ENCODE measurements at regions not wholly inside any gene's neighbourhood (a gene's known extent, or its start where the extent isn't known, plus 50 kb on each side); places are given as distances from the start of the nearest gene placed in this dataset.

DNA sequence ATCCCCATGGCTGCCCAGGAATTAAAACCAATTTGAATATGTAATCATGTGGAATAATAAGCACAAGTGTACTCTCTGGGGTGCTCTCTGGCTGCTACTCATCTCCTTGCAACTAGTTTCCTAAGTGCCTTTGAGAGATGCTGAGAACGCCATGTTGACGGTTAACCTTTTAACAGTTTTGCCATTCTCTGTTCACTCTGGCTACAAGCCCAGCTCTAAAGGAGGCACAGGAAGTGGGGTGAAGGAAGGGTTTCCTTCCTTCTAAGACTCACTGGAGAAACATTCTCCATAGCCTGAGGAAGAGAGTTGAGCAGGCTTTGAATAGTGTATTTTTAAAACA is 122.0 kb upstream of the ZC3H12C start:
- H4K8ac ChIP-seq (ENCODE audit: low read length): no peak overlapping the region
- H3K23ac ChIP-seq (ENCODE audit: low read length in 2 of 2): no peak overlapping the region
- H2AK5ac ChIP-seq (ENCODE audit: low read length, severe bottlenecking): no peak overlapping the region
- H3K36me3 ChIP-seq (ENCODE audit: control insufficient read depth in 1 of 2, insufficient read depth in 2 of 2, low read depth in 1 of 2, low read length in 2 of 2): no peaks in the 10 kb centered on the region
- H3K18ac ChIP-seq (ENCODE audit: low read depth in 1 of 2, low read length in 2 of 2): peak overlapping the region in 1 of 2 experiments; percentile 19
- no peak overlapping the region for H3K27ac ChIP-seq (ENCODE audit: low read length, poor library complexity, severe bottlenecking)
- no peak overlapping the region for H3K14ac ChIP-seq (ENCODE audit: low read length in 2 of 2)
- no peak overlapping the region for H3K4ac ChIP-seq (ENCODE audit: low read depth in 1 of 2, low read length in 2 of 2)
- H3K27me3 ChIP-seq (ENCODE audit: control insufficient read depth in 1 of 2, insufficient read depth in 1 of 2, low read length in 2 of 2): no peaks in the 10 kb centered on the region
- H3K79me1 ChIP-seq (replicated peaks; ENCODE audit: low read length, poor library complexity, severe bottlenecking): no peaks in the 10 kb centered on the region
- peaks cover 2% of the 10 kb centered on the region for H3K4me1 ChIP-seq (ENCODE audit: control insufficient read depth, insufficient read depth, low read depth, low read length)
- H2BK120ac ChIP-seq (ENCODE audit: low read depth, low read length): peak overlapping the region; percentile 3
- no peak overlapping the region for H3K9ac ChIP-seq (ENCODE audit: low read length)
- no peak overlapping the region for H3K4me3 ChIP-seq (ENCODE audit: insufficient read depth in 1 of 2, low read depth in 1 of 2, low read length in 2 of 2)
- no peaks in the 10 kb centered on the region for H3K9me3 ChIP-seq (ENCODE audit: control insufficient read depth, low read length)
- no peak overlapping the region for H2BK5ac ChIP-seq (ENCODE audit: low read depth, low read length, poor library complexity, severe bottlenecking)
- H2AFZ ChIP-seq (ENCODE audit: low read depth, low read length): no peak overlapping the region
- WGBS: 47% methylated on average over 2 of the region's 2 CpGs
- H4K91ac ChIP-seq (ENCODE audit: low read length): no peak overlapping the region
- H3K4me2 ChIP-seq (ENCODE audit: low read length, poor library complexity, severe bottlenecking): no peak overlapping the region
- peak overlapping the region in 1 of 2 experiments; percentile 5 for H2BK12ac ChIP-seq (ENCODE audit: low read length in 2 of 2)
- no peak overlapping the region for H2BK15ac ChIP-seq (ENCODE audit: low read depth, poor library complexity, severe bottlenecking)
- peak; percentile 65 for DNase-seq

DNA sequence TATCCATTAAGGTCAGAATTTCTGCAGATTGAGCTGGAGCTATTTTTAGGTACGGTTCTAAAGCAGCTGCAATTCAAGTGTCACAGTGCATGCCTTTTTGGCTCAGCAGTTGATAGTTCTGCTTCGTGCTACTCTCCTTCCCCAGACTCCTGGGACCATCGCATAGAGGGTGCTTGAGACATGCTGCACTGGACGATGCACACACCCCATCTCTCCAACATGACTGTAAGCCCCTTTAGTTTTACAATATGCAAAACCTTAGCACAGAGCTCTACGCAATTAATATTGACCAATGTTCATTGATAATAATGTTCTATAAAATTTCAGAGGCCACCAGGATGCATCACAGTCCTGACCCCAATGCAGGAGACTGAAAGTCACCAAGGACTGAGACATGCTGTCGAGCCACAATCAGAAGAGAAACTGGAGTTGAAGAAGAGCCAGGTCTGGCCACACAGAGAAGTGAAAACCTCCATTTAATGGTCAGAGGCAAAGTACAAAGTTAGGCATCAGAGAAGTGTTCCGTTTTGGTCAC is 120.9 kb upstream of the ZC3H12C start:
- no peak overlapping the region for H3K4me3 ChIP-seq (ENCODE audit: insufficient read depth in 1 of 2, low read depth in 1 of 2, low read length in 2 of 2)
- no peak overlapping the region for H3K27ac ChIP-seq (ENCODE audit: low read length, poor library complexity, severe bottlenecking)
- H3K79me1 ChIP-seq (replicated peaks; ENCODE audit: low read length, poor library complexity, severe bottlenecking): no peaks in the 10 kb centered on the region
- H3K4me2 ChIP-seq (ENCODE audit: low read length, poor library complexity, severe bottlenecking): no peak overlapping the region
- no peak overlapping the region for H4K8ac ChIP-seq (ENCODE audit: low read length)
- no peaks in the 10 kb centered on the region for H3K9me3 ChIP-seq (ENCODE audit: control insufficient read depth, low read length)
- H3K9ac ChIP-seq (ENCODE audit: low read length): no peak overlapping the region
- no peak overlapping the region for H2BK15ac ChIP-seq (ENCODE audit: low read depth, poor library complexity, severe bottlenecking)
- no peaks in the 10 kb centered on the region for H3K27me3 ChIP-seq (ENCODE audit: control insufficient read depth in 1 of 2, insufficient read depth in 1 of 2, low read length in 2 of 2)
- 79% methylated on average over 6 of the region's 7 CpGs for WGBS
- H2AFZ ChIP-seq (ENCODE audit: low read depth, low read length): no peak overlapping the region
- no peak overlapping the region for H3K4ac ChIP-seq (ENCODE audit: low read depth in 1 of 2, low read length in 2 of 2)
- H2BK12ac ChIP-seq (ENCODE audit: low read length in 2 of 2): peak overlapping the region in 1 of 2 experiments; percentile 57
- H4K91ac ChIP-seq (ENCODE audit: low read length): no peak overlapping the region
- H3K18ac ChIP-seq (ENCODE audit: low read depth in 1 of 2, low read length in 2 of 2): peak overlapping the region in 1 of 2 experiments; percentile 4
- no peak overlapping the region for H3K23ac ChIP-seq (ENCODE audit: low read length in 2 of 2)
- H3K4me1 ChIP-seq (ENCODE audit: control insufficient read depth, insufficient read depth, low read depth, low read length): peaks cover 2% of the 10 kb centered on the region
- H3K14ac ChIP-seq (ENCODE audit: low read length in 2 of 2): peak overlapping the region in 1 of 2 experiments; percentile 6
- no peak overlapping the region for H2BK5ac ChIP-seq (ENCODE audit: low read depth, low read length, poor library complexity, severe bottlenecking)
- DNase-seq: peak; percentile 26
- peak overlapping the region; percentile 46 for H2BK120ac ChIP-seq (ENCODE audit: low read depth, low read length)
- no peaks in the 10 kb centered on the region for H3K36me3 ChIP-seq (ENCODE audit: control insufficient read depth in 1 of 2, insufficient read depth in 2 of 2, low read depth in 1 of 2, low read length in 2 of 2)
- H2AK5ac ChIP-seq (ENCODE audit: low read length, severe bottlenecking): no peak overlapping the region

DNA sequence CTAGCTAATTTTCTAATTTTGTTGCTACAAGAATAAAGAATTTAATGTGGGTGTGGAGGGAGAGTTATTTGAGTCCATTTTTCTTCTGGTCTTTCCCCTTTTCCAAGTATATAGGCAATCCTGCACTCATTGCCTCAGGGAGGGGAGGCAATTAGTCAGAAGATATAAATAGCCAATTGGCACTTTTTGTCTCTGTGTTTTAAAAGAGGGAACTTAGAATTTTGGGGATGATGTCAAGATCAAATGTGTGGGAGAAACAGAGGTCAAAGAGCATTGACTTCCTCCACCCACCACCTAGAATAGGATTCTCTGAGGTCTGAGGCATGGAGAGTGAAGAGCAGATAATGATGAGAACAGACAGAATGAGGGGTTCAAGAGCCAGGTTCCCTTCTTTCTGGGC is 120.3 kb upstream of the ZC3H12C start:
- no peak for DNase-seq
- H3K23ac ChIP-seq (ENCODE audit: low read length in 2 of 2): no peak overlapping the region
- no peak overlapping the region for H3K18ac ChIP-seq (ENCODE audit: low read depth in 1 of 2, low read length in 2 of 2)
- no peak overlapping the region for H4K91ac ChIP-seq (ENCODE audit: low read length)
- H2BK5ac ChIP-seq (ENCODE audit: low read depth, low read length, poor library complexity, severe bottlenecking): no peak overlapping the region
- peak overlapping the region; percentile 13 for H2BK15ac ChIP-seq (ENCODE audit: low read depth, poor library complexity, severe bottlenecking)
- no peak overlapping the region for H3K14ac ChIP-seq (ENCODE audit: low read length in 2 of 2)
- no peaks in the 10 kb centered on the region for H3K27me3 ChIP-seq (ENCODE audit: control insufficient read depth in 1 of 2, insufficient read depth in 1 of 2, low read length in 2 of 2)
- no peak overlapping the region for H3K4ac ChIP-seq (ENCODE audit: low read depth in 1 of 2, low read length in 2 of 2)
- peaks cover 2% of the 10 kb centered on the region for H3K4me1 ChIP-seq (ENCODE audit: control insufficient read depth, insufficient read depth, low read depth, low read length)
- H3K79me1 ChIP-seq (replicated peaks; ENCODE audit: low read length, poor library complexity, severe bottlenecking): no peaks in the 10 kb centered on the region
- no peak overlapping the region for H2AK5ac ChIP-seq (ENCODE audit: low read length, severe bottlenecking)
- H3K4me2 ChIP-seq (ENCODE audit: low read length, poor library complexity, severe bottlenecking): no peak overlapping the region
- H2AFZ ChIP-seq (ENCODE audit: low read depth, low read length): no peak overlapping the region
- H3K27ac ChIP-seq (ENCODE audit: low read length, poor library complexity, severe bottlenecking): no peak overlapping the region
- H2BK12ac ChIP-seq (ENCODE audit: low read length in 2 of 2): peak overlapping the region in 1 of 2 experiments; percentile 25
- H3K4me3 ChIP-seq (ENCODE audit: insufficient read depth in 1 of 2, low read depth in 1 of 2, low read length in 2 of 2): no peak overlapping the region
- H3K9me3 ChIP-seq (ENCODE audit: control insufficient read depth, low read length): peaks cover 3% of the 10 kb centered on the region
- H4K8ac ChIP-seq (ENCODE audit: low read length): no peak overlapping the region
- H3K9ac ChIP-seq (ENCODE audit: low read length): no peak overlapping the region
- H2BK120ac ChIP-seq (ENCODE audit: low read depth, low read length): peak overlapping the region; percentile 64
- no peaks in the 10 kb centered on the region for H3K36me3 ChIP-seq (ENCODE audit: control insufficient read depth in 1 of 2, insufficient read depth in 2 of 2, low read depth in 1 of 2, low read length in 2 of 2)

DNA sequence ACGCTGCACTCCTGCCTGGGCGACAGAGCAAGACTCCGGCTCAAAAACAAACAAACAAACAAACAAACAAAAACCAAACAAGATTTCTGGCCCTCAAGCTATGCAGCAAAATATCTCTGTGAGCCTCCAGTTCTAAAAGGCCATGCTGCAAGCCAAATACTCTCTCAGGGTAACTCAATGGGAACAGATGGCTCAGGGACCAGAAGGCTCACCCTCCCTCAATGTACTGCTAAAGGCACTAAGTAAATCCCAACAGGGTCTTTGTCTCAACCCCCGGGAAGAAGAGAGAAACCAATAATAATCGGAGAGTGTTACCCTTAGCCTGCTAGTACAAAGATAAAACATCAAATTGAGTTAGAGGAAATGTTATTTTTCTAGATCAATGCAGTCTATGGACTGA is 119.7 kb upstream of the ZC3H12C start:
- WGBS: 100% methylated on average over 3 of the region's 5 CpGs
- Histone ChIP-seq H3K27ac (ENCODE audit: low read length, poor library complexity, severe bottlenecking) (no peak overlapping the region), H3K9ac (ENCODE audit: low read length) (no peak overlapping the region), H3K14ac (ENCODE audit: low read length in 2 of 2) (no peak overlapping the region), H3K4me2 (ENCODE audit: low read length, poor library complexity, severe bottlenecking) (no peak overlapping the region), H3K79me1 (replicated peaks; ENCODE audit: low read length, poor library complexity, severe bottlenecking) (no peaks in the 10 kb centered on the region), H2BK12ac (ENCODE audit: low read length in 2 of 2) (peak overlapping the region in 1 of 2 experiments; percentile 25), H3K18ac (ENCODE audit: low read depth in 1 of 2, low read length in 2 of 2) (no peak overlapping the region), H2AK5ac (ENCODE audit: low read length, severe bottlenecking) (no peak overlapping the region), H2BK15ac (ENCODE audit: low read depth, poor library complexity, severe bottlenecking) (peak overlapping the region; percentile 13), H3K9me3 (ENCODE audit: control insufficient read depth, low read length) (peaks cover 3% of the 10 kb centered on the region), H2BK5ac (ENCODE audit: low read depth, low read length, poor library complexity, severe bottlenecking) (no peak overlapping the region), H3K27me3 (ENCODE audit: control insufficient read depth in 1 of 2, insufficient read depth in 1 of 2, low read length in 2 of 2) (no peaks in the 10 kb centered on the region), H3K4ac (ENCODE audit: low read depth in 1 of 2, low read length in 2 of 2) (no peak overlapping the region), H2BK120ac (ENCODE audit: low read depth, low read length) (no peak overlapping the region), H3K36me3 (ENCODE audit: control insufficient read depth in 1 of 2, insufficient read depth in 2 of 2, low read depth in 1 of 2, low read length in 2 of 2) (no peaks in the 10 kb centered on the region), H4K91ac (ENCODE audit: low read length) (no peak overlapping the region), H2AFZ (ENCODE audit: low read depth, low read length) (no peak overlapping the region), H3K4me1 (ENCODE audit: control insufficient read depth, insufficient read depth, low read depth, low read length) (peaks cover 2% of the 10 kb centered on the region), H3K23ac (ENCODE audit: low read length in 2 of 2) (no peak overlapping the region), H3K4me3 (ENCODE audit: insufficient read depth in 1 of 2, low read depth in 1 of 2, low read length in 2 of 2) (no peak overlapping the region), H4K8ac (ENCODE audit: low read length) (no peak overlapping the region)
- no peak for DNase-seq

Data from mesenchymal stem cell (in vitro differentiated cells and primary cell).